IPS-NIHi11 (cell line): ENCODE measurements at regions not wholly inside any gene's neighbourhood (a gene's known extent, or its start where the extent isn't known, plus 50 kb on each side); places are given as distances from the start of the nearest gene placed in this dataset.

Source experiments
- DNase-seq: peaks from one replicate; pipeline ENCODE4 v3.0.0; 2012; ENCODE audit warnings: mixed read lengths, low spot score

GRCh38 chr11:41980741-41981140 lies 521.3 kb upstream of the LRRC4C start:
- DNase-seq: no peak

- DNase-seq: no peak
Measured at GRCh38 chr11:41982276-41982675, 522.8 kb upstream of the LRRC4C start.

- no peak for DNase-seq
Measured at GRCh38 chr11:41982975-41983374, 523.5 kb upstream of the LRRC4C start.

GRCh38 chr11:41983475-41983874 lies 524.0 kb upstream of the LRRC4C start:
- DNase-seq: no peak

- DNase-seq: no peak
Measured at GRCh38 chr11:41984023-41984422, 524.6 kb upstream of the LRRC4C start.

- no peak for DNase-seq
Measured at GRCh38 chr11:41985799-41986198, 526.3 kb upstream of the LRRC4C start.

GRCh38 chr11:41988951-41989572 lies 529.6 kb upstream of the LRRC4C start:
- DNase-seq: no peak

GRCh38 chr11:41989823-41990380 lies 530.5 kb upstream of the LRRC4C start:
- no peak for DNase-seq

GRCh38 chr11:41996533-41996932 lies 537.1 kb upstream of the LRRC4C start:
- DNase-seq: no peak

GRCh38 chr11:41997844-41998401 lies 538.5 kb upstream of the LRRC4C start:
- DNase-seq: no peak

- DNase-seq: no peak
Measured at GRCh38 chr11:41999066-41999465, 539.6 kb upstream of the LRRC4C start.

GRCh38 chr11:42003801-42004200 lies 544.3 kb upstream of the LRRC4C start:
- no peak for DNase-seq

GRCh38 chr11:42006766-42007165 lies 547.3 kb upstream of the LRRC4C start:
- DNase-seq: no peak

- DNase-seq: no peak
Measured at GRCh38 chr11:42012271-42012670, 552.8 kb upstream of the LRRC4C start.

GRCh38 chr11:42013656-42014201 lies 554.3 kb upstream of the LRRC4C start:
- DNase-seq: no peak

- no peak for DNase-seq
Measured at GRCh38 chr11:42021911-42022310, 562.5 kb upstream of the LRRC4C start.

GRCh38 chr11:42023267-42023666 lies 563.8 kb upstream of the LRRC4C start:
- DNase-seq: no peak

- no peak for DNase-seq
Measured at GRCh38 chr11:42025121-42025803, 565.8 kb upstream of the LRRC4C start.

- no peak for DNase-seq
Measured at GRCh38 chr11:42034826-42035225, 575.4 kb upstream of the LRRC4C start.

- no peak for DNase-seq
Measured at GRCh38 chr11:42036201-42036600, 576.7 kb upstream of the LRRC4C start.

- no peak for DNase-seq
Measured at GRCh38 chr11:42043312-42043711, 583.9 kb upstream of the LRRC4C start.

- no peak for DNase-seq
Measured at GRCh38 chr11:42047637-42048555, 588.4 kb upstream of the LRRC4C start.
